Stimulated activated CD4-positive, alpha-beta T cell treated with anti-CD3 and anti-CD28 coated beads, Interleukin-12 subunit alpha, Interleukin-12 subunit beta, amount 100 ng/mL, for 48 hours (primary cell): ENCODE measurements at regions not wholly inside any gene's neighbourhood (a gene's known extent, or its start where the extent isn't known, plus 50 kb on each side); places are given as distances from the start of the nearest gene placed in this dataset.

Experiments
- DNase-seq, 3 donors: peaks; one replicate each; pipeline ENCODE4 v3.0.0-alpha.2; 2020; ENCODE audit warnings: low read depth in 2 of 3, low spot score in 1 of 3

DNA sequence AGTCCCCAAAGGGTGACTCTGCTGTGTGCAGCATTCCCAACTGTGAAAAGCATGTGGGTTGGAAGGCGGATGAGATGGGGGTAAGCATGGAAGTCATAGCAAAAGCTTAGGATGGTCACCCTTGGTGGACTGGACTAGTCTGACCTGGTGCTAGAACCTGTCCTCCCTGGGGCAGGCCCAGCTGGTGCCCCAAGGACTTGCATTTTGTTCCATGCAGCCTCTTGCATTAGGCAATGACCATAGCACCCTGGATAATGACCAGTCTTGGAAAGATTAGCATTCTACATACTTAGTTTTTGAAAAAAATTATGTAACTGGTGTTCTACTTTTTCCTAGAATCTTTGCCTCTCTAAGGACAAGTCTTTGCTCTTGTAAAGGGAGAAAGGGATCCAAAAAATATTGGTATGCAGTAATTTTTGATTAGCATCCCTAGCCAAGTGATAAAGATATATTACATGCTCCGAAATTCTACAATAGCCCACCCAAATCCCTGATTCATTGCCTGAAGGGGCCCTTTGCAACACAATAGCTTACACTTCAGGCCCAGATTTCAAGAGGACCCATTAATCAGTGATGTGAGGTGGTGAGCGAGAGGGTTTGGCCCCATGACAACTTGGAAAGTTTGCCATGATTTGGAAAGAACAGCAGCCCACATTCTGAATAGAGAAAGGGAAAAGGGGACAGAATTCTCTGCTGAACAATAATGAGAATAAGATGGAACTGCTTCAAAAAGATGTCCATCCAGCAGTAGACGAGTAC is 93.3 kb upstream of the CD180 start:
- DNase-seq, result no peak

- no peak for DNase-seq
Measured at GRCh38 chr5:67287510-67288268, 91.1 kb upstream of the CD180 start.

DNA sequence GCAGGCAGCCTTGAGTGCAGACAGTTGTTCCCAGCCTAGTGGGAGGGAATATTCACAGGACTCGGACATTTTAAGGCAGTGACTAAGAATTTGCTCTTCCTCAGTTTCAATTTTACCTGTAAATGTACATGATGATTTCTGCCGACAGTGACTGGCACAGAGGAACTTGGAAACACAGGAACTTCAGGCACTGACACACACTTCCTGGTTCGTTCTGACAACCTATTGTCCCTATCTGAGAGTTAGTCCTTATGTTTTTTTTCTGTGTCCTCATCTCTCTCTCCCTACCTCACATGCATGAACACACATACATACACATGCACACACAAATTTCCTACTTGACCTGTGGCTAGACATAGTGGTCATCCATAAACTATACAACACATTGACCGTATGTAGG is 89.4 kb upstream of the CD180 start:
- DNase-seq, result no peak

DNA sequence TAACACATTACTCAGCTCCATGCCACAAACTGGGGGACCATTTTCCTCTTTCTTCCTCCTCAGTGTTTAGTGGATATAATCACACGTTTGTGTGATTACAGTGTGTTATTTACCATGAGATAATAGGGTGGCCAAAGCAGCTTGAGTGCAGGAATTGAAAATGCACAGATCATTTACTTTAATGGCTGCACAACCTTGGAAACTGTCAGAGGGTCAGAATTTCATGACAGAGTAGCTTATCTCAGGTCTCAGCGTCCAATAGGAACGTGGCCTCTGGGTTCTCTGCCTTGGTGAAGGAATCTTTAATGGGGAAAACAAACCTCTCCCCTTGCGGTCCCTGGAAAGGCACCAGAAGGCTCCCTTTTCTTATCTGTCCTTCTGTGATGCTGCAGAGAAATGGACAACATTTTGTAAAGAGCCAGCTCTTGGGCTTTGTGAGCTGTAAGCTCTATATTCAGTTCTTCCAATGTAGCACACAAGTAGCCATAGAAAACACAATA is 87.4 kb upstream of the CD180 start:
- no peak for DNase-seq

DNA sequence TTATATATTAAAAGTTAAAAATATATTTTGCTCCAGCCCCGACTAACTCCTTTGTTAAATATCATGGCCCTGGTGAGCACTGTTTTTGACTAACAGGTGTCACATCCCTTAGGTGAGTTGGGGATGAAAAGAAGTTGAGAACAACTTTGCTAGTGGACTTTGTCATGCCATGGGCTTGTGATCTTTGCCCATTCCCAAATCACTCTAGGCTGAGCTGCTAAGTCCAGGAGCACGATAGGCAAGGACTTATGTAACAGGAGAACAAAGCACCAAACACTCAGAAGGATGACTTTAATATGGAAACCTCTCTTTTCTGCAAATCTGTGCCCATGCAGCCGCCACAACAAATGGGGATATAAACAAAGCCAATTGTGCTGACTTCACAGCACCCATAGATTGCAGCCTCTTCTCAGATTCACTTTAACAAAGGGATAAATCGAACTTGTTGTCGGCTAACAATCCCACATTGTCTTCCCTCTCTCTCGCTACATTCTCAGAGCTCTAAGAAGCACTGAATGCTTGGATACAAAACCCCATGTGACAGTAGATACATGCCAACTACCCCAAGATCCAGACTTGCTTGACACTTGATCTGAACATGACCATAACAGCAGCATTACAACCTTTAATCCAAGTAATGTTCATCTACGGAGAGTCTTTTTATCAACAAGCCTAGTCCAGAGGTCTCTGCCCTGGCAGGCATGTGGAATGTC is 86.8 kb upstream of the CD180 start:
- no peak for DNase-seq

DNA sequence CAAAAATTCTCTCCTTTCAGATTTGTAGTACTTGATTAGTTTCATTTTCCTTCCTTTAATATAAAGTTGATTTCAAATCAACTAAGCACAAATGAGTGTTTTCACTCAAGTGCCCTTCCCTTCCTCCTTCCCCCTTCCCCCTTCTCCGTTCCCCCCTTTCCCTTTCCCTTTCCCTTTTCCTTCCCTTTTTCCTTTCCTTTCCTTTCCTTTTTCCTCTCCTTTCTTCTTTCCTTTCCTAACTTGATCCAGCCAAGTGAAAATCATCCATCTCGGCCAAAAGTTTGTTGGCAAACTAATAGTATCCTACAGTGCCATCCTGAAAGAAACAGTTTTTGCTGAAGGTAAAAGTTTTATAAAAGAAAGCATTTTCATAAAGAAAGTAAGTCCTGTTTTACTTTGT is 85.3 kb upstream of the CD180 start:
- DNase-seq, result no peak

- no peak for DNase-seq
Measured at GRCh38 chr5:67273689-67274356, 77.2 kb upstream of the CD180 start.

GRCh38 chr5:67272453-67273130 is 76.0 kb upstream of the CD180 start:
- no peak for DNase-seq

DNA sequence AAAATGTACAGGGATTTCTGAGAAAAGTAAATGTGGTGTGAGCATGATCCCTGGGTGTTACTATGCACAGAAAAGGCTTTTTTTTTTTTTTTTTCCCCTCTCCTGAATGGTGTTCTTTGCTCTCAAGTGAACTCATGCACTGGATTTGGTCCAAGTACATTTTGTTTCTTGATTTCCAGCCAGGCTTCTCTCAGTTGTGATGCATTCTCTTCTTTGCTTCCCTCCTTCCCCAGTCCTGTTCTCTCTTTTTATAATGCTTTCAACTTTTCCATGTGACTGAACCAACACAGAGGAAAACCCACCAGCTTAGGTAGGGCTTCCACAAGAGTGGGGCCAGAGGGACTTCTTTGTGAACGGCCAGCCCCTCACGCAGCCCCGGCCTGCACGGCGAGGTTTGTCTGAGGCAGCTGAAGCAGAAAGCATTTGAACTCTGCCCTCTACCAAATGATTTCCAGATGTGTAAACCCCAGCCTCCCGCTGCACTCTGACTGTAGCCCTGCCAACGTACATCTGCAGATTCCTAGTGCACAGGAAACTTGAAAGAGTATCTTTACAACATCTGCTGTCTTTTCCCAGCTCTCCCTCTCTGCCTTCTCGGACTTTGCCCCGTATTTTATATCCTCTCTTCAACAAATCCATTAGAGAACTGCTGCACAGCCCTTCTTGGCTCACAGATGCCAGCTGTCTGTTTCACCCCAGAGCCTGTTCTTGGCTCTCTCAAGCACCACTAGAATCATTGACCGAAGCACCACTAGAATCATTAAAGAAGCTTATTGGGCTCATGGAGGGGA is 71.8 kb upstream of the CD180 start:
- DNase-seq, result no peak

- DNase-seq, result no peak
Measured at GRCh38 chr5:67267512-67268216, 71.1 kb upstream of the CD180 start.

- no peak for DNase-seq
Measured at GRCh38 chr5:67266654-67267350, 70.2 kb upstream of the CD180 start.

DNA sequence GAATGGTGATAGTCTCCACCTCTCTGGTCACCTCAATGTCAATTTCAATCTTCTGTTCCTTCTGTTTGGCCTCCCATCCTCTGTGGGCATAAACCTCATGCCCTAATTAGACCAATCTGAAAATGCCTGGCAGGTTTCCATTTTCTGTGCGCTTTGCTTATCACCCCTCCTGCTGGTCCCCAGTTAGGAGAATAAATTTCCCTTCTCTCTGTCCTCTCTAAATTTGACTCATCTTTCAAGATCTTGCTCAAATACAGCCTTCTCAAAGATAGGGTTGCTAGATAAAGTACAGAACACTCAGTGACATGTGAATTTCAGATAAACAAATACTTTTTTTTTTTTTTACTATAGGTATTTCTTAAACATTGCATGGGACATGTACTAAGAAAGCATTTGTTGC is 69.4 kb upstream of the CD180 start:
- no peak for DNase-seq

DNA sequence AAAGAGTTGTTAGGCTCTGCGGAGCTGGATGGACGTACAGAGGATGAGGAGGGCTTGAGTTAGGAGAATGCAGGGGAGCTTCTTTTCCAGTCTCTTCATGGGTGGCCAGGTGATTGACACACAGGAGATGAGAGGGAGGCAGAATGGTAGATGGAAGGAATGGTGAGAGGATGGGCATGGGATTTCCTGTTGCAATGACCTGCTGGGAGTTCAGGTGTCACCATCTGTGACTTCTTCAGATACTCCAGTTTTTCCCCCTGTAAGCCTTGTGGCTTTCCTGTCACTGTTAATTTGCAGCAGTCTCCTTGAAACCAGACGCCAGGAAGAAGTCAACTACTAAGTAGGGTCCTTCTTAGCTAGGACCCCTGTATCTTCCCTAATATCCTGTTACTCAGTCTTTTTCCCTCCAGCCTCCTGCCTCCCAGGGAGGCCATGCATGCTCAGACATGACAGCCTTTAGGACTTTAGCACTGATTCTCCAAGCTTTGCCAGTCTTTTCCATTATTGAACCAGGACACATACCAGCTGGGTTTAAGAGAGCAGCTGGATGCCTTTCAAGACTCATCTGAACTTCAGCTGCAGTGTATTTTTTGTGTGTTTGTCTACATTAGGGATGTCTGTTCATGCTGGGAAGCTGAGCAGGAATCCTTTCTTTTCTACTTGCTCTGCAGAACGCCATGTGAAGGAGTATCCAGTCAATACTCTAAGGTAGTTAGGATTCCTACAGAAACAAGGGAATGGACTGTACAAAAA is 67.2 kb upstream of the CD180 start:
- no peak for DNase-seq

DNA sequence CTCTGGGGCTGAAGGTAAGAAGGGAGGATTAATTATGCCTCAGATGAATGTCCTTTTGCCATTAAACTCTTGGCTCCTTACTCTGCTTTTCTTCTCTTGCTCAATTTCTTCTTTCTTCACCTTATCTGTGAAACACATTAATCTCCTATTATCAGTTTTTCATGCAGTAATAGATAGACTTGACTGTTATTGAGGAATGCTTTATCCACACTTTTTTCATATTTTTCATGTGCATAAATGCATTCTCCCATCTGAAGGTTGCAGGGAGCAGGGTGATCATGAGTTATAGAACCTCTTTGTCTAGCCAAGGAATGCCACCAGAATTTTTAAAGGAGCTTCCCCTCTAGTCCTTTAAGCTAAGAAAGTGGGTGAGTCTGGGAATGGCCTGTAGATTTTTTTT is 66.4 kb upstream of the CD180 start:
- DNase-seq, result no peak

DNA sequence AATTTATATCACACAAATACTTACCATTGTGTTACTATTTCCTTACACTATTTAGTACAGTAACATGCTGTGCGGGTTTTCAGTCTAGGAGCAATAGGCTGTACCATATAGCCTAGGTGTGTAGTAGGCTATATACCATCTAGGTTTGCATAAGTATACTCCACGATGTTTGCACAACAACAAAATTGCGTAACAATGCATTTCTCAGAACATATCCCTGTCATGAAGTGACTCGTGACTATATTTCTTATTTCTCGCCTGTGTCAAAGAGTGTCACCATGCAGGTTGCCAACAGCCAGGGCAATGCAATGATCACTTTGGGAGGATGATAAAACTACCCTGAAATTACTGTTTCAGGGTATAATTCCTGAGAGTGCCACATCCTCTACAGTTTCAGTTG is 65.6 kb upstream of the CD180 start:
- DNase-seq, result no peak

DNA sequence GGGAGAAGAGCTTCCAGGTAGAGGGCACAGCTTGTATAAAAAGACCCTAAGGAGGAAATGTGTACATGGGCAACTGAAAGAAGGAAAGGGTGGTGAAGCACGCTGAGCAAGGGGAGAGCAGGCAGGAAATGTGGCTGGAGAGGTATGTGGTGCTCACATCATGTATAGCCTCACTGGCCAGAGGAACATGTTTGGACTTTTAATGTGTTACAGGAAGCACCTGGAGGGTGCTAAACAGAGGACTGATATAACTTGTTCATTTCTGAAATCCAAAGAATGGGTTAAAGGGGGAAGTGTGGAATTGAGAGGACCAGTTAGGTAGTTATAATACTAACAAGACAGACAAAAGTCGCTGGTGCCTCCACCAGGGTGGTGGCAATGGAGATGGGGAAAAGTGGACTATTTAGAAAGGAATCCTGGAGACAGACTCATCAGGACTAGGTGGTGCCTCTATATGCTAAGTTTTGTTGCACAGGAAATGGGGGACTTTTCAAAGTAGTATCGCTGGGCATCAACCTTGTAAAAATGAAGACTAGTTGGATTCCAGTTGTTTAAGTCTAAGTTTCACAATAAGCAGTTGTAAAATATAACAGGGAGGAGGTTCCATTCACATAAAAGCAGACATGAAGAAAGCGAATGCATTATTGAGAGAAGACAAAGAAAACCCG is 63.1 kb upstream of the CD180 start:
- DNase-seq, result no peak

- no peak for DNase-seq
Measured at GRCh38 chr5:67257500-67257899, 60.9 kb upstream of the CD180 start.

GRCh38 chr5:67257077-67257476 is 60.5 kb upstream of the CD180 start:
- no peak for DNase-seq
